OCI-LY3 (cell line): ENCODE measurements at regions not wholly inside any gene's neighbourhood (a gene's known extent, or its start where the extent isn't known, plus 50 kb on each side); places are given as distances from the start of the nearest gene placed in this dataset.

Experiments
- EZH2phosphoT487 ChIP-seq: fragments of 200-600 bp; shearing (Covaris generic); IDR thresholded peaks from 2 replicates; pipeline ENCODE4 v1.6.1; 2018; ENCODE audit warnings: antibody characterized with exemption, mixed run types, low read depth
- TF ChIP-seq, protein P1 (sequence below): fragments of 200-600, 300-600 bp; sonication (generic); IDR thresholded peaks from 2 replicates; pipeline ENCODE4 v1.5.1; 2014; ENCODE audit warnings: antibody characterized with exemption, low read length, low read depth

DNA sequence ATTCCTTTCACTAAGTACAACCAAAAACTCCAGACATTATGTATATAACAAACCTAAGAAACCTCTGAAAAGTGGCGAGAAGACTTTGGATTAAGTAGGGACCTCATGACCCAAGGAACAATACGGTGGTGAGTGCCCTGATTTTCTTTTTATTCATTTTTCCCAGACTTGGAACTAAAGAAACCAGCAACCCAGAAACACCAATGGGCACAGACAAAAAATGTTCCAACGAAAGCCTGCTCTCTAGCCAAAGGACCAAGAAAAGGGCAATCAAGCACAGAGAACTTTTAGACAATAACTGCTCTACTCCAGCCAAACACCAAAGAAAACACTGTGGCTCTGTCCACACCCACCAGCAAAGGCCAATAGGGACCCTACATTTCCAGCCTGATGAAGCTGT lies 66.2 kb upstream of the SSBP2 start:
- TF ChIP-seq, protein P1, sequence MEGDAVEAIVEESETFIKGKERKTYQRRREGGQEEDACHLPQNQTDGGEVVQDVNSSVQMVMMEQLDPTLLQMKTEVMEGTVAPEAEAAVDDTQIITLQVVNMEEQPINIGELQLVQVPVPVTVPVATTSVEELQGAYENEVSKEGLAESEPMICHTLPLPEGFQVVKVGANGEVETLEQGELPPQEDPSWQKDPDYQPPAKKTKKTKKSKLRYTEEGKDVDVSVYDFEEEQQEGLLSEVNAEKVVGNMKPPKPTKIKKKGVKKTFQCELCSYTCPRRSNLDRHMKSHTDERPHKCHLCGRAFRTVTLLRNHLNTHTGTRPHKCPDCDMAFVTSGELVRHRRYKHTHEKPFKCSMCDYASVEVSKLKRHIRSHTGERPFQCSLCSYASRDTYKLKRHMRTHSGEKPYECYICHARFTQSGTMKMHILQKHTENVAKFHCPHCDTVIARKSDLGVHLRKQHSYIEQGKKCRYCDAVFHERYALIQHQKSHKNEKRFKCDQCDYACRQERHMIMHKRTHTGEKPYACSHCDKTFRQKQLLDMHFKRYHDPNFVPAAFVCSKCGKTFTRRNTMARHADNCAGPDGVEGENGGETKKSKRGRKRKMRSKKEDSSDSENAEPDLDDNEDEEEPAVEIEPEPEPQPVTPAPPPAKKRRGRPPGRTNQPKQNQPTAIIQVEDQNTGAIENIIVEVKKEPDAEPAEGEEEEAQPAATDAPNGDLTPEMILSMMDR = no peak
- TF ChIP-seq EZH2phosphoT487 = no peak
